ENCODE measurements at regions not wholly inside any gene's neighbourhood (a gene's known extent, or its start where the extent isn't known, plus 50 kb on each side); places are given as distances from the start of the nearest gene placed in this dataset.
"Not testable (repeated sequence)": the region's sequence is repeated elsewhere in the genome, so short reads cannot be mapped to it uniquely, and the experiment has no call there.

GRCh38 chr1:238752327-238752726, 634.0 kb upstream of the CHRM3 start:
- DNase-seq (ENCODE audit: low spot score): no peak

- DNase-seq (ENCODE audit: low spot score): no peak
Observed at GRCh38 chr1:238745069-238745468, 641.3 kb upstream of the CHRM3 start.

- DNase-seq (ENCODE audit: low spot score): no peak
Observed at GRCh38 chr1:238738892-238739291, 647.5 kb upstream of the CHRM3 start.

GRCh38 chr1:238727670-238728069, 658.7 kb upstream of the CHRM3 start:
- DNase-seq (ENCODE audit: low spot score): no peak

- no peak for DNase-seq (ENCODE audit: low spot score)
Observed at GRCh38 chr1:238722812-238723211, 663.6 kb upstream of the CHRM3 start.

- no peak for DNase-seq (ENCODE audit: low spot score)
Observed at GRCh38 chr1:238710697-238711096, 675.7 kb upstream of the CHRM3 start.

DNA sequence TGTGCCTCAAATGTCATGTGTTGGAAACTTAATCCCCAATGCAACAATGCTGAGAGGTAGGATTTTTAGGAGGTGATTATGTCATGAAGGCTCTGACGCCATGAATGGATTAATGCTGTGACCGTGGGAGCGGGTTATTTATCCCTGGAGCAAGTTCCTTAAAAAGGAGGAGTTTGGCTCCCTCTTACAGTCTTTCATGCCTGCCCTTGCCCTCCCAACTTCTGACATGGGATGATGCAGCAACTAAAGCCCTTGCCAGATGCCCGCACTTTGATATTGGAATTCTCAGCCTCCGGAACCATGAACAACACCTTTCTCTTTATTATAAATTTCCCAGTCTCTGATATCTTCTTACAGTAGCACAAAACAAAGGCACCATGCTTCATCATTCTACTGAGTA, 685.3 kb upstream of the CHRM3 start:
- DNase-seq (ENCODE audit: low spot score): no peak

DNA sequence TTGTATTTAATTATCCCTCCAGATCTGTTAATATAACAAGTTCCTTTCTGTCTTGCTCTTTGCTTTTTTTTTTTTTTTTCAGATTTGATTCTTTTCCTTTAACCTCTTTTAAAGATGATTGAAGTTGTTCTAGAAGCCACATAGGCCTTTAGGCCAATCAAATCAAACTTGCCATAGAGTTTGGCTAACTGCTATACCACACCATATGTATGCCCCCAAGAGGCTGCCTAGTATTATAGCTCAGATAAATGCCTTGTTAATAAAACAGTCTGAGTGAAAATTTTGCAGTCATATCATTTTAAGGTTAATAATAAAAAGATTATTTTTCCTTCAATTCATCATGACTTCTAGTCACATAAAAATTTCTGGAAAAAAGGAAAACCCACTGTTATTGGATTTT, 696.0 kb upstream of the CHRM3 start:
- DNase-seq (ENCODE audit: low spot score): no peak

GRCh38 chr1:238684576-238684975, 701.8 kb upstream of the CHRM3 start:
- not testable (repeated sequence) for DNase-seq (ENCODE audit: low spot score)

DNA sequence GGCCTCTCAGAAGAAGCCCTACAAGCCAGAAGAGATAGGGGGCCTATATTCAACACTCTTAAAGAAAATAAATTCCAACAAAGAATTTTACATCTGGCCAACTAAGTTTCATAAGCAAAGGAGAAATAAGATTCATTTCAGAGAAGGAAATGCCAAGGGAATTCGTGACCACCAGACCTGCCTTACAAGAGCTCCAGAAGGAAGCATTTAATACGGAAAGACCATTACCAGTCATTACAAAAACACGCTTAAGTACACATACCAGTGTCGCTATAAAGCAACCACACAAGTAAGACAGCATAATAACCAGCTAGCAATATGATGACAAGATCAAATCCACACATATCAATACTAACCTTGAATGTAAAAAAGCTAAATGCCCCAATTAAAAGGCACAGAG, 704.9 kb upstream of the CHRM3 start:
- no peak for DNase-seq (ENCODE audit: low spot score)

GRCh38 chr1:238681021-238681420, 705.3 kb upstream of the CHRM3 start:
- no peak for DNase-seq (ENCODE audit: low spot score)

DNA sequence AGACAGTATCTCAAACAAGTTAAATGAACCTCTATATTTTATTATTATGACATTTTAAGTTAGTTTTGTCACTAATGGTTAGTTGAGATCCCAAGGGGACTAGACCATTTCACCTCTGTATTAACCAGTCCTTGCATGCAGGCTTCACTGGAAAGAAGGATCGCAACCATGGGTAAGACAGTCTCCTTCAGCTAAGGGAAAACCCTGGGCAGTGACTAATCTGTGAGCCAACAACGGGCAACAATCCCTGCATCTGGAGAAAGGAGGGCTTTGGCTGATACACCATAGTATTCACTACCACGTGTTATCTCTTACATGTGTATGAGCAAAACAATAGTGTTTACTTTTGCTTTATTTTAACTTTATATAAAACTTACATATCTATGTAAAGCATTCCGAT, 708.8 kb upstream of the CHRM3 start:
- no peak for DNase-seq (ENCODE audit: low spot score)

- no peak for DNase-seq (ENCODE audit: low spot score)
Observed at GRCh38 chr1:238675221-238675620, 711.1 kb upstream of the CHRM3 start.

GRCh38 chr1:238674316-238674715, 712.1 kb upstream of the CHRM3 start:
- DNase-seq (ENCODE audit: low spot score): no peak

DNA sequence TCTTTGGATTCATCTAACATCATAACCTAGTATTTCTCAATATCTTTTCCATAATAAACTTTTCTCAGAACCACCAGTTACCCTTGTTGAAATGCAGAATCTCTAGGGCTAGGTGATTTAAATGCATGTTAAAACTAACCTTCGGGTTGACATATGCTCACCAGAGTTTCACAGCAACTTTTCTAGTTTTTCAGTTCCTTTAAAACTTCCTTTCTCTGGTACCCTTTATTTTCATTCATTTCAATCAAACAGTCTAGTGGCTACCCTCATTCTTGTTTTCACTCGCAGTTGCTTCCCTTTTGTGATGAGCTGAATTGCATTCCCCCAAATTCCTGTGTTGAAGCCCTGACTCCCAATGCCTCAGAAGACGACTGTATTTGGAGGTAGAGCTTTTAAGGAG, 712.8 kb upstream of the CHRM3 start:
- DNase-seq (ENCODE audit: low spot score): no peak

GRCh38 chr1:238672806-238673205, 713.6 kb upstream of the CHRM3 start:
- no peak for DNase-seq (ENCODE audit: low spot score)

GRCh38 chr1:238672262-238672661, 714.1 kb upstream of the CHRM3 start:
- no peak for DNase-seq (ENCODE audit: low spot score)

DNA sequence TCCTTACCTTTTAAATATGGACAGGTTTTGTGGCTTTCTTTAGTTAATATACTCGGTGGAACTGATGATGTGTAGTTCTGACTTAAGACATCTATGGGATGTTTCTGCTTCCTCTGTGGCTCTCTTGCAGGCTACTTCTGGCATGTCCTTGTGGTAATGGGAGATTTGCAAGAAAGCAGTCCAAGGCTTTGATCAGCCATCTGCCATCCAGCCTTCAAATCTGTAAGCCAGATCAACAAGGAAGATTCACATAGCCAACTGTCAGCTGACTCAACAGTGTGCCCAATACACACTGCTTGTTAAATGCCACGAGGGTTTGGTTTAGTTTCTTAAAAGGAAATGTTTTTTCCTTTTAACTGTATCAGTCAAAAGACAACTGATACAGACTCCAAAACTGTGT, 722.2 kb upstream of the CHRM3 start:
- no peak for DNase-seq (ENCODE audit: low spot score)

DNA sequence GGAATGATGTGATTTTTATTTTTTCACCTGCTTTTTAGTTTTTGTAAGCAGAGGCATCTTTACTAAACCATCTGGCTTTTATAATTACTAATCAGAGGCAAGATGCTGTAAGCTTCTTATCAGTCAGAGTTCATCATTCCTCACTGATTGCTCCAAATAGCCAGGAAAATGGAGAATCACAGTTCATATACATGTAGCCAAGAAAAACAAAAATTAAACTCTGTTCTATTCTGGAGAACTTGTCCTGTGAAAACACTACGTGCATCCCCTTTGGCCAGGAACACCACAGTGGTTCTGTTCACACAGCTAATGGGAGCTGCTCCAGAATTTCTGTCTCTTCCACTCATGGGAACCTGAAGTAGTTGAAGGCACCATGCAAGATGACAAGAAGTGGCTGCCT, 725.5 kb upstream of the CHRM3 start:
- DNase-seq (ENCODE audit: low spot score): no peak

- no peak for DNase-seq (ENCODE audit: low spot score)
Observed at GRCh38 chr1:238658763-238659162, 727.6 kb upstream of the CHRM3 start.

GRCh38 chr1:238653693-238654321, 732.6 kb upstream of the CHRM3 start:
- no peak for DNase-seq (ENCODE audit: low spot score)

- peak; percentile 32 for DNase-seq (ENCODE audit: low spot score)
Observed at GRCh38 chr1:238652346-238652968, 733.9 kb upstream of the CHRM3 start.

DNA sequence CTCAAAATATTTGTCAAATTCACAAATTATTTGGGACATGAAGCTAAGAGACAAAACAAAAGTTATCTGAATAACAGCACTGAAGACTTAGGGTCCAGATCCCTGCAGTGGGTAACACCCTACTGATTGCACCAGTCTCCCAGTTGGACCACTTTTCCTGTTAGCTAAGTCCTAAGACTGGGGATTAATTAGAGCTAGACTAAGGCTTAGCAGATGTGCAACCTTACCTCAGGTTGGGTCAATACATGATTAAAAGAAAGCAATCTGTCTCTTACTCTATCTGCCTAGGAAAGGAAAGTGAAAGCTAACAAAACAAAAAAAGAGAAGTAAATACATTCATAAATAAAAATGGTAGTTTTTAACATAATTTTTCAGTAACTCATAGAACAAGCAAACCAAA, 737.2 kb upstream of the CHRM3 start:
- DNase-seq (ENCODE audit: low spot score): no peak

DNA sequence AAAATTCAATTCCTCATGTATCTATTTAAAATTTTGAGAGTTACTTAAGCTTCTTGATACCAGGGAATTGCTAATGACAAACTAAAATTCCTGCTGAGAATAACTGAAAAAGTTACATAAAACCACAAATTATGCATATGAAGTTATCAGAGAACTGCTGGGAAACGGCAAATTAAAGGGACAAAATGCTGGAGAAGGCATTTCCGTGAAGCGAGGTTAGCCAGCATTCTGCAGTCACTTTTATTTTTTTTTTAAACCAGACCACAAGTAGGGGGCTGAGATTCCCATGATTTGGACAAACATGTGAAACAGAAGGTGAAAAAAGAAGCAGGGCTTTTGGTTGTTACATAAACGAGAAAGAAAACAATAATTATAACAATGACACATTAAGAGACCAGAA, 737.6 kb upstream of the CHRM3 start:
- no peak for DNase-seq (ENCODE audit: low spot score)

Data from COLO829 (cell line).